ENCODE measurements at regions not wholly inside any gene's neighbourhood (a gene's known extent, or its start where the extent isn't known, plus 50 kb on each side); places are given as distances from the start of the nearest gene placed in this dataset.

DNA sequence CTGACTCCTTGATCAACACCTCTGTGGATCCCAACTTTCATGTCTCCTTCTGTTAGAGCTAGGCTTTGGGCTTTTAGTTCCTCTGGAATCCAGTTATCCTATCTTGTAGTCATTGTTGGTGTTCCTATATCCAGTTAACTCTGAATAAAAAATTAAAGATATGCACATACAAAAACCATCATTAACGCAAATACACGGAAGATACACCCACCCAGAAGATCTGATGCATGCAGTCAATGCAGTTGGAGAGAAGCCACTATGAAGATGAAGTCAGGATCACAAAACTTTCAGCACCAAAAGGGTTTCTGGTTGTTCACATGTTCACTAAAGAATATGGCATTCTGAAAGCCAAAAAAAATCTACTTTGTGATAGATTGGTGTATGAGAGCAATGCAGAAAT lies 123.6 kb upstream of the LHX8 start:
- TF ChIP-seq, protein P1, sequence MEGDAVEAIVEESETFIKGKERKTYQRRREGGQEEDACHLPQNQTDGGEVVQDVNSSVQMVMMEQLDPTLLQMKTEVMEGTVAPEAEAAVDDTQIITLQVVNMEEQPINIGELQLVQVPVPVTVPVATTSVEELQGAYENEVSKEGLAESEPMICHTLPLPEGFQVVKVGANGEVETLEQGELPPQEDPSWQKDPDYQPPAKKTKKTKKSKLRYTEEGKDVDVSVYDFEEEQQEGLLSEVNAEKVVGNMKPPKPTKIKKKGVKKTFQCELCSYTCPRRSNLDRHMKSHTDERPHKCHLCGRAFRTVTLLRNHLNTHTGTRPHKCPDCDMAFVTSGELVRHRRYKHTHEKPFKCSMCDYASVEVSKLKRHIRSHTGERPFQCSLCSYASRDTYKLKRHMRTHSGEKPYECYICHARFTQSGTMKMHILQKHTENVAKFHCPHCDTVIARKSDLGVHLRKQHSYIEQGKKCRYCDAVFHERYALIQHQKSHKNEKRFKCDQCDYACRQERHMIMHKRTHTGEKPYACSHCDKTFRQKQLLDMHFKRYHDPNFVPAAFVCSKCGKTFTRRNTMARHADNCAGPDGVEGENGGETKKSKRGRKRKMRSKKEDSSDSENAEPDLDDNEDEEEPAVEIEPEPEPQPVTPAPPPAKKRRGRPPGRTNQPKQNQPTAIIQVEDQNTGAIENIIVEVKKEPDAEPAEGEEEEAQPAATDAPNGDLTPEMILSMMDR (conservative IDR thresholded peaks at IDR 0.05; ENCODE audit: low read depth, low read length), result no peak
- no peak for DNase-seq (ENCODE audit: low read depth)
- no peak overlapping the region for H3K4me3 ChIP-seq (ENCODE audit: low read depth, low read length)

DNA sequence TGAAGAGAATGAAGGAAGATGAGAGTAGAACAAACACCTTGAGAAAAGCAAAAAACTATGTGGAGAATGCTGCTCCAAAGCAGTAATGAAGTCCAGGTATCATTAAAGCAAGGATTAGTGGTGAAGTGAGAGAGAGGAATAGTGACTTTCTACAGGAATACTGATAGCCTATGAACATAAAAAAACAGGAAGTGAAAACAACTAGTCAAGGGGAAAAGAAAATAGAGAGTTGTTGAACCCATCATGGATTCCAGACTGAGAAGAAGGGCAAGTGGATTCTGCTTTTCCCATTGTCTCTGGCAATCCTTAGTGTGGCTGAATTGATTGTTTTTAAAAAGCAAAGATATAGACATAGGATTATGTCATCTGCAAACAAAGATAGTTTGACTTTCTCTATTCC lies 119.9 kb upstream of the LHX8 start:
- H3K4me3 ChIP-seq (ENCODE audit: low read depth, low read length), result no peak overlapping the region
- TF ChIP-seq, protein P1 (conservative IDR thresholded peaks at IDR 0.05; ENCODE audit: low read depth, low read length), result no peak

GRCh38 chr1:75023005-75023404 lies 111.2 kb upstream of the LHX8 start:
- no peak for DNase-seq (ENCODE audit: low read depth)
- no peak overlapping the region for H3K4me3 ChIP-seq (ENCODE audit: low read depth, low read length)
- TF ChIP-seq, protein P1 (conservative IDR thresholded peaks at IDR 0.05; ENCODE audit: low read depth, low read length), result no peak

More for the DNA sequence above, 119.9 kb upstream of the LHX8 start:
- DNase-seq (ENCODE audit: low read depth), result no peak

GRCh38 chr1:75034376-75034775 lies 99.8 kb upstream of the LHX8 start:
- DNase-seq (ENCODE audit: low read depth), result no peak
- TF ChIP-seq, protein P1 (conservative IDR thresholded peaks at IDR 0.05; ENCODE audit: low read depth, low read length), result no peak
- H3K4me3 ChIP-seq (ENCODE audit: low read depth, low read length), result no peak overlapping the region

DNA sequence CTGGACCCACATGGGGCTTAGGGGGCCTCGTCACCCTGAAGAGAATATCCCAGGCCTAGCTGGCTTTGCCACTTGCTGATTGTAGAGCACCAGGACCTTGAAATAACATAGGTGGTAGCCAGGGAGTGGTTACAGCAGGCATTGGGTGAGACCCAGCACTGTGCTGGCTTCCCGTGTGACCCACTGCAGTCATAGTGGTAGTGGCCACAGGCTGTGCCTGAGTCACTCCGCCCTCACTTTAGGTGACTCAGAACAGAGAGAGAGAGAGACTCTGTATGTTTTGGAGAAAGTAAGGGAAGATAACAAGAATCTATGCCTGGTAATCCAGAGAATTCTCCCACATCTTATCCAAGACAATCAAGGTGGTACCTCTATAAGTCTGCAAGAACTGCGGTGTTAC lies 98.7 kb upstream of the LHX8 start:
- no peak overlapping the region for H3K4me3 ChIP-seq (ENCODE audit: low read depth, low read length)
- TF ChIP-seq, protein P1 (conservative IDR thresholded peaks at IDR 0.05; ENCODE audit: low read depth, low read length), result no peak
- no peak for DNase-seq (ENCODE audit: low read depth)

DNA sequence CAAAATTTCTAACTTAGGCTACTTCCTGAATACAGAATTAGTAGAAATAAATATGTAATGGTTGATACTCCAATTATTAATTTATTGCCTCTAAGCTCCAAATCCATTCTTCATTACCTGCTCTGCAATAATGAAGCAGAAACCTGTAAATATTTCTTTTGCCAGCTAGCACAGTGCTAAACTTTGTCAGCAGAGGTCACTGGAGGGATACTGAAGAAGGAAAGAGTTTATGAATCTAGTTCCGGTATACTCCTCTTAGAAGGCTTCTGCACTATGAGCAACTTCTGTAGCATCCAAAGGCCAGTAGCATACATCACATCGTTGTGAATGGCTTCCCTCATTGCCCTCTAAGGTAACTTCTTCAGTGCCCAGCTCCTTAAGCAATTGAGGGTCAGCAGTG lies 81.0 kb upstream of the LHX8 start:
- TF ChIP-seq, protein P1 (conservative IDR thresholded peaks at IDR 0.05; ENCODE audit: low read depth, low read length), result no peak
- no peak for DNase-seq (ENCODE audit: low read depth)
- no peak overlapping the region for H3K4me3 ChIP-seq (ENCODE audit: low read depth, low read length)

DNA sequence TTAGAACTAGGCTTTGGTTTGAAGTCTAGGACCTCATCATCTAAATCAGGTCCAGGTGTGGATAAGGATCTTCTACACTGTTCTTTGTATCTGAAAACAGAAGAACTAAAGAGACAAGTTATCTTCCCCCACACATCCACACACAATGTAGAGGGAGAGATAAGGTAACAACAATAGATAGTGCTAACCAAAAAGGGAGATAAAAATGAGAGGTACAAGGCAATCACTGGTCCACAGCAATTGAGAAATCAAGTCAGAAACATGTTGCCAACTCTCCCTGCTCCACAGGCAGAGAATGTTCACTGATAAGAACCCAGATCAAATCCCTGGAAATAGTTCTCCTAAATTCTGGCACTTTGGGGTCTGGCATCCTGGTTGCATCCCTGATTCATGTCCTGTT lies 75.8 kb upstream of the LHX8 start:
- no peak overlapping the region for H3K4me3 ChIP-seq (ENCODE audit: low read depth, low read length)
- TF ChIP-seq, protein P1 (conservative IDR thresholded peaks at IDR 0.05; ENCODE audit: low read depth, low read length), result no peak
- DNase-seq (ENCODE audit: low read depth), result no peak
